ENCODE measurements at regions not wholly inside any gene's neighbourhood (a gene's known extent, or its start where the extent isn't known, plus 50 kb on each side); places are given as distances from the start of the nearest gene placed in this dataset.

GRCh38 chr2:56001947-56002346 lies 78.4 kb upstream of the EFEMP1 start:
- TF ChIP-seq, protein P1, sequence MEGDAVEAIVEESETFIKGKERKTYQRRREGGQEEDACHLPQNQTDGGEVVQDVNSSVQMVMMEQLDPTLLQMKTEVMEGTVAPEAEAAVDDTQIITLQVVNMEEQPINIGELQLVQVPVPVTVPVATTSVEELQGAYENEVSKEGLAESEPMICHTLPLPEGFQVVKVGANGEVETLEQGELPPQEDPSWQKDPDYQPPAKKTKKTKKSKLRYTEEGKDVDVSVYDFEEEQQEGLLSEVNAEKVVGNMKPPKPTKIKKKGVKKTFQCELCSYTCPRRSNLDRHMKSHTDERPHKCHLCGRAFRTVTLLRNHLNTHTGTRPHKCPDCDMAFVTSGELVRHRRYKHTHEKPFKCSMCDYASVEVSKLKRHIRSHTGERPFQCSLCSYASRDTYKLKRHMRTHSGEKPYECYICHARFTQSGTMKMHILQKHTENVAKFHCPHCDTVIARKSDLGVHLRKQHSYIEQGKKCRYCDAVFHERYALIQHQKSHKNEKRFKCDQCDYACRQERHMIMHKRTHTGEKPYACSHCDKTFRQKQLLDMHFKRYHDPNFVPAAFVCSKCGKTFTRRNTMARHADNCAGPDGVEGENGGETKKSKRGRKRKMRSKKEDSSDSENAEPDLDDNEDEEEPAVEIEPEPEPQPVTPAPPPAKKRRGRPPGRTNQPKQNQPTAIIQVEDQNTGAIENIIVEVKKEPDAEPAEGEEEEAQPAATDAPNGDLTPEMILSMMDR (IDR thresholded peaks at IDR 0.05; ENCODE audit: insufficient read depth, low read length, poor library complexity, severe bottlenecking) = no peak
- TF ChIP-seq EZH2phosphoT487 (conservative IDR thresholded peaks at IDR 0.05; ENCODE audit: low read length) = no peak
